ENCODE measurements at regions not wholly inside any gene's neighbourhood (a gene's known extent, or its start where the extent isn't known, plus 50 kb on each side); places are given as distances from the start of the nearest gene placed in this dataset.

GRCh38 chr5:161212123-161212712 lies 334.3 kb downstream of the GABRB2 start:
- no peak for ATAC-seq
- Histone ChIP-seq H3K27ac (no peak overlapping the region), H3K4me3 (no peak overlapping the region), H3K36me3 (no peaks in the 10 kb centered on the region), H3K4me1 (no peaks in the 10 kb centered on the region), H3K9me3 (no peaks in the 10 kb centered on the region), H3K27me3 (no peaks in the 10 kb centered on the region)
- 77 to 88% methylated on average over 1 of the region's 1 CpG for WGBS, 2 donors (ENCODE audit: low coverage in 1 of 2)
- no peak for TF ChIP-seq CTCF (IDR thresholded peaks at IDR 0.05)
- TF ChIP-seq EP300 (IDR thresholded peaks at IDR 0.05): no peak
- TF ChIP-seq POLR2A (IDR thresholded peaks at IDR 0.05): no peak
- no peak for TF ChIP-seq POLR2AphosphoS5 (IDR thresholded peaks at IDR 0.05)

GRCh38 chr5:161201558-161201957 lies 345.0 kb downstream of the GABRB2 start:
- Histone ChIP-seq H3K4me1 (no peaks in the 10 kb centered on the region), H3K9me3 (peaks cover 0 to 12% (median 0%) of the 10 kb centered on the region in 3 donors), H3K27me3 (no peaks in the 10 kb centered on the region), H3K4me3 (no peak overlapping the region), H3K27ac (no peak overlapping the region), H3K36me3 (no peaks in the 10 kb centered on the region)
- ATAC-seq: no peak
- TF ChIP-seq POLR2A (IDR thresholded peaks at IDR 0.05): no peak
- no peak for TF ChIP-seq POLR2AphosphoS5 (IDR thresholded peaks at IDR 0.05)
- TF ChIP-seq EP300 (IDR thresholded peaks at IDR 0.05): no peak
- TF ChIP-seq CTCF (IDR thresholded peaks at IDR 0.05): no peak

- Histone ChIP-seq H3K4me1 (no peaks in the 10 kb centered on the region), H3K27me3 (no peaks in the 10 kb centered on the region), H3K27ac (no peak overlapping the region), H3K4me3 (no peak overlapping the region), H3K36me3 (no peaks in the 10 kb centered on the region), H3K9me3 (no peaks in the 10 kb centered on the region)
- ATAC-seq: no peak
- 86 to 92% methylated on average over 2 of the region's 2 CpGs for WGBS, 2 donors (ENCODE audit: low coverage in 1 of 2)
- TF ChIP-seq EP300 (IDR thresholded peaks at IDR 0.05) (no peak), POLR2AphosphoS5 (IDR thresholded peaks at IDR 0.05) (no peak), POLR2A (IDR thresholded peaks at IDR 0.05) (no peak)
These were observed 338.8 kb upstream of the ATP10B start for GRCh38 chr5:161190778-161191177.

GRCh38 chr5:161190086-161190485 lies 338.1 kb upstream of the ATP10B start:
- no peak overlapping the region for H3K27ac ChIP-seq
- WGBS, 2 donors (ENCODE audit: low coverage in 1 of 2): 71 to 93% methylated on average over 2 to 3 of the region's 3 CpGs
- no peaks in the 10 kb centered on the region for H3K9me3 ChIP-seq
- no peaks in the 10 kb centered on the region for H3K27me3 ChIP-seq
- TF ChIP-seq POLR2A (IDR thresholded peaks at IDR 0.05) (no peak), EP300 (IDR thresholded peaks at IDR 0.05) (no peak), CTCF (IDR thresholded peaks at IDR 0.05) (no peak), POLR2AphosphoS5 (IDR thresholded peaks at IDR 0.05) (no peak)
- no peak overlapping the region for H3K4me3 ChIP-seq
- H3K4me1 ChIP-seq: no peaks in the 10 kb centered on the region
- no peak for ATAC-seq
- no peaks in the 10 kb centered on the region for H3K36me3 ChIP-seq

- H3K36me3 ChIP-seq: no peaks in the 10 kb centered on the region
- H3K9me3 ChIP-seq: no peaks in the 10 kb centered on the region
- H3K27me3 ChIP-seq: no peaks in the 10 kb centered on the region
- TF ChIP-seq POLR2AphosphoS5 (IDR thresholded peaks at IDR 0.05) (no peak), POLR2A (IDR thresholded peaks at IDR 0.05) (no peak), CTCF (IDR thresholded peaks at IDR 0.05) (no peak), EP300 (IDR thresholded peaks at IDR 0.05) (no peak)
- H3K4me1 ChIP-seq: no peaks in the 10 kb centered on the region
- WGBS, 2 donors (ENCODE audit: low coverage in 1 of 2): 90 to 91% methylated on average over 1 of the region's 1 CpG
- no peak overlapping the region for H3K27ac ChIP-seq
- no peak overlapping the region for H3K4me3 ChIP-seq
- ATAC-seq: no peak
These were observed 337.4 kb upstream of the ATP10B start for GRCh38 chr5:161189452-161189851.

Data from gastroesophageal sphincter (tissue), 4 donors.